ENCODE measurements at regions not wholly inside any gene's neighbourhood (a gene's known extent, or its start where the extent isn't known, plus 50 kb on each side); places are given as distances from the start of the nearest gene placed in this dataset.
"Not testable (repeated sequence)": the region's sequence is repeated elsewhere in the genome, so short reads cannot be mapped to it uniquely, and the experiment has no call there.

GRCh38 chr19:21668072-21668773 lies 99.2 kb downstream of the ZNF100 start:
- not testable (repeated sequence) for TF ChIP-seq POLR2AphosphoS5 (IDR thresholded peaks at IDR 0.05); CTCF (IDR thresholded peaks at IDR 0.05 in 8 of 11, conservative IDR thresholded peaks at IDR 0.05 in 3 of 11)

Measured in spleen (tissue), 7 donors.